Lung (tissue), 11 donors: ENCODE measurements at regions not wholly inside any gene's neighbourhood (a gene's known extent, or its start where the extent isn't known, plus 50 kb on each side); places are given as distances from the start of the nearest gene placed in this dataset.
"Not testable (repeated sequence)": the region's sequence is repeated elsewhere in the genome, so short reads cannot be mapped to it uniquely, and the experiment has no call there.

ENCODE experiments used
- ATAC-seq: fragments of 200-7000 bp; cut with Tn5 transposase; one replicate; pipeline ENCODE4 v1.9.1; 2020; ENCODE audit warnings: moderate number of reproducible peaks; ENCODE audit not compliant: insufficient read depth, low FRiP score
- DNase-seq, 3 donors: peaks; one replicate each; pipeline ENCODE4 v3.0.0-alpha.2; 2013 to 2017
- H3K27ac ChIP-seq, 2 donors: one replicate each; pipeline ENCODE4 v1.5.1; 2013; ENCODE audit warnings: mild to moderate bottlenecking in 2 of 2, moderate library complexity in 2 of 2, control low read depth in 1 of 2, inconsistent platforms in 1 of 2, low read depth in 1 of 2, low read length in 1 of 2
- H3K27me3 ChIP-seq, 3 donors: one replicate each; pipeline ENCODE4 v1.5.1; 2013; ENCODE audit warnings: low read length in 2 of 3; ENCODE audit not compliant: control insufficient read depth in 3 of 3, insufficient read depth in 3 of 3
- H3K36me3 ChIP-seq, 4 donors: one replicate each; pipeline ENCODE4 v1.5.1; 2013; ENCODE audit warnings: low read length in 4 of 4, mild to moderate bottlenecking in 1 of 4, moderate library complexity in 1 of 4; ENCODE audit not compliant: control insufficient read depth in 4 of 4, insufficient read depth in 4 of 4
- H3K4me1 ChIP-seq, 5 donors: one replicate each; pipeline ENCODE4 v1.5.1; 2013; ENCODE audit warnings: low read length in 5 of 5, mild to moderate bottlenecking in 2 of 5, moderate library complexity in 1 of 5; ENCODE audit not compliant: control insufficient read depth in 5 of 5, insufficient read depth in 5 of 5
- H3K4me3 ChIP-seq: one replicate; pipeline ENCODE4 v1.5.1; 2013; ENCODE audit warnings: mild to moderate bottlenecking, control low read depth, moderate library complexity
- H3K9ac ChIP-seq, 2 donors: one replicate each; pipeline ENCODE4 v1.5.1; 2013; ENCODE audit warnings: low read length in 2 of 2, control low read depth in 1 of 2; ENCODE audit not compliant: insufficient read depth in 1 of 2
- H3K9me3 ChIP-seq, 4 donors: one replicate each; pipeline ENCODE4 v1.5.1; 2013; ENCODE audit warnings: low read length in 3 of 4, mild to moderate bottlenecking in 1 of 4, moderate library complexity in 1 of 4; ENCODE audit not compliant: control insufficient read depth in 4 of 4, insufficient read depth in 3 of 4
- CTCF ChIP-seq: IDR thresholded peaks from 2 replicates; pipeline ENCODE4 v1.5.1; 2012; ENCODE audit warnings: mild to moderate bottlenecking; ENCODE audit errors: control extremely low read depth, extremely low read depth
- WGBS, 2 donors: extraction: QIAGEN DNeasy Blood & Tissue Kit; methylation state at CpG; one replicate each; pipeline ENCODE4 v1.1.7; 2013; 5-methylcytosine and 5-hydroxymethylcytosine counted together
- donor health status: control.
- donor health status: control.
- donor health status: Bipolar disorder and iron deficiency.
- donor health status: healthy.
- donor health status: DM: yes; HTN: yes; CAD: no.

GRCh38 chr18:38751211-38751610 lies 1185.6 kb upstream of the CELF4 start:
- DNase-seq = no peak
- H3K36me3 ChIP-seq = no peaks in the 10 kb centered on the region
- no peak for TF ChIP-seq CTCF
- H3K4me3 ChIP-seq = no peak overlapping the region
- H3K4me1 ChIP-seq = peaks cover 0 to 23% (median 2%) of the 10 kb centered on the region in 5 donors
- no peaks in the 10 kb centered on the region for H3K9me3 ChIP-seq
- H3K27me3 ChIP-seq = no peaks in the 10 kb centered on the region
- H3K27ac ChIP-seq = no peak overlapping the region
- ATAC-seq = no peak
- H3K9ac ChIP-seq = no peak overlapping the region
- 69 to 85% methylated on average over 2 of the region's 2 CpGs for WGBS, 2 donors

- H3K4me1 ChIP-seq = peaks cover 0 to 23% (median 2%) of the 10 kb centered on the region in 5 donors
- no peak overlapping the region for H3K4me3 ChIP-seq
- ATAC-seq (no peak), DNase-seq (no peak)
- WGBS, 2 donors = 86 to 89% methylated on average over 3 of the region's 3 CpGs
- H3K27me3 ChIP-seq = no peaks in the 10 kb centered on the region
- H3K36me3 ChIP-seq = no peaks in the 10 kb centered on the region
- no peaks in the 10 kb centered on the region for H3K9me3 ChIP-seq
- no peak overlapping the region for H3K9ac ChIP-seq
- TF ChIP-seq CTCF = no peak
- no peak overlapping the region for H3K27ac ChIP-seq
These were observed 1185.2 kb upstream of the CELF4 start for GRCh38 chr18:38750751-38751150.

- ATAC-seq = no peak
These were observed 1181.6 kb upstream of the CELF4 start for GRCh38 chr18:38747153-38747552.

GRCh38 chr18:38720181-38720580 lies 1154.6 kb upstream of the CELF4 start:
- H3K4me3 ChIP-seq, H3K4me1 ChIP-seq, H3K36me3 ChIP-seq, DNase-seq, H3K27ac ChIP-seq, H3K27me3 ChIP-seq, H3K9me3 ChIP-seq, H3K9ac ChIP-seq, ATAC-seq: not testable (repeated sequence)
- 72 to 74% methylated on average over 2 of the region's 2 CpGs for whole genome bisulfite sequencing, 2 donors

More at GRCh38 chr18:38747153-38747552, 1181.6 kb upstream of the CELF4 start:
- peaks cover 0 to 21% (median 2%) of the 10 kb centered on the region in 5 donors for H3K4me1 ChIP-seq
- H3K27ac ChIP-seq = no peak overlapping the region
- no peaks in the 10 kb centered on the region for H3K27me3 ChIP-seq
- no peak overlapping the region for H3K9ac ChIP-seq
- H3K36me3 ChIP-seq = no peaks in the 10 kb centered on the region
- no peaks in the 10 kb centered on the region for H3K9me3 ChIP-seq
- DNase-seq = no peak
- WGBS, 2 donors = 74 to 79% methylated on average over 5 of the region's 5 CpGs
- no peak for TF ChIP-seq CTCF
- no peak overlapping the region for H3K4me3 ChIP-seq
